Body of pancreas (tissue), 4 donors: ENCODE measurements at regions not wholly inside any gene's neighbourhood (a gene's known extent, or its start where the extent isn't known, plus 50 kb on each side); places are given as distances from the start of the nearest gene placed in this dataset.
"Not testable (repeated sequence)": the region's sequence is repeated elsewhere in the genome, so short reads cannot be mapped to it uniquely, and the experiment has no call there.

Experiments used
- ATAC-seq: fragments of 150-250 bp; one replicate; pipeline ENCODE4 v1.9.1; 2016
- DNase-seq, 4 donors: peaks; one replicate each; pipeline ENCODE4 v3.0.0-alpha.2; 2019
- H3K27ac ChIP-seq, 4 donors: fragments of 200-600 bp; sonication (generic); 1 replicate in 3 of 4; 2 replicates in 1 of 4; pipeline versions ENCODE4 v1.5.1 to v1.6.1; 2016 to 2019; ENCODE audit warnings: mild to moderate bottlenecking in 1 of 4, mixed read lengths in 1 of 4, moderate library complexity in 1 of 4
- H3K27me3 ChIP-seq, 2 donors: fragments of 200-600 bp; sonication (generic); one replicate each; pipeline ENCODE4 v1.6.0; 2016; ENCODE audit warnings: mild to moderate bottlenecking in 1 of 2
- H3K36me3 ChIP-seq, 2 donors: fragments of 200-600 bp; sonication (generic); replicated peaks in 1 of 2; 2 replicates each; pipeline ENCODE4 v1.5.1; 2016; ENCODE audit warnings: low read depth in 2 of 2; ENCODE audit not compliant: insufficient read depth in 1 of 2
- H3K4me1 ChIP-seq: fragments of 200-600 bp; sonication (generic); one replicate; pipeline ENCODE4 v1.6.0; 2016
- H3K4me3 ChIP-seq, 2 donors: fragments of 200-600 bp; sonication (generic); 1 replicate in 1 of 2; 2 replicates in 1 of 2; pipeline ENCODE4 v1.5.1; 2016 to 2019
- H3K9me3 ChIP-seq, 3 donors: fragments of 200-600 bp; sonication (generic); 1 replicate in 2 of 3; 2 replicates in 1 of 3; pipeline ENCODE4 v1.5.1; 2016
- POLR2A ChIP-seq, 3 donors: fragments of 450-650 bp; IDR thresholded peaks; one replicate each; pipeline ENCODE4 v1.6.1; 2016; ENCODE audit warnings: antibody characterized with exemption in 3 of 3, mild to moderate bottlenecking in 2 of 3
- WGBS, 2 donors: methylation state at CpG; one replicate each; pipeline ENCODE4 v1.1.5; 2017; 5-methylcytosine and 5-hydroxymethylcytosine counted together
- intact Hi-C: fragments of 100-400 bp; cut with DNase I; formaldehyde crosslinking; loops from one replicate; pipeline ENCODE4 v1.15.1; 2023
- TF ChIP-seq, protein P1 (sequence below), 7 experiments: fragments of 450-650 bp in 4 of 7; fragments of 200-600 bp in 3 of 7; sonication (generic) in 3 of 7; IDR thresholded peaks; one replicate each; pipeline ENCODE4 v1.5.1; 2016 to 2019; ENCODE audit warnings: antibody characterized with exemption in 7 of 7

- Histone ChIP-seq H3K4me1 (no peaks in the 10 kb centered on the region), H3K9me3 (peaks cover 0 to 7% (median 0%) of the 10 kb centered on the region in 3 donors), H3K4me3 (no peak overlapping the region), H3K27me3 (no peaks in the 10 kb centered on the region), H3K27ac (no peak overlapping the region), H3K36me3 (no peaks in the 10 kb centered on the region)
- TF ChIP-seq, protein P1, sequence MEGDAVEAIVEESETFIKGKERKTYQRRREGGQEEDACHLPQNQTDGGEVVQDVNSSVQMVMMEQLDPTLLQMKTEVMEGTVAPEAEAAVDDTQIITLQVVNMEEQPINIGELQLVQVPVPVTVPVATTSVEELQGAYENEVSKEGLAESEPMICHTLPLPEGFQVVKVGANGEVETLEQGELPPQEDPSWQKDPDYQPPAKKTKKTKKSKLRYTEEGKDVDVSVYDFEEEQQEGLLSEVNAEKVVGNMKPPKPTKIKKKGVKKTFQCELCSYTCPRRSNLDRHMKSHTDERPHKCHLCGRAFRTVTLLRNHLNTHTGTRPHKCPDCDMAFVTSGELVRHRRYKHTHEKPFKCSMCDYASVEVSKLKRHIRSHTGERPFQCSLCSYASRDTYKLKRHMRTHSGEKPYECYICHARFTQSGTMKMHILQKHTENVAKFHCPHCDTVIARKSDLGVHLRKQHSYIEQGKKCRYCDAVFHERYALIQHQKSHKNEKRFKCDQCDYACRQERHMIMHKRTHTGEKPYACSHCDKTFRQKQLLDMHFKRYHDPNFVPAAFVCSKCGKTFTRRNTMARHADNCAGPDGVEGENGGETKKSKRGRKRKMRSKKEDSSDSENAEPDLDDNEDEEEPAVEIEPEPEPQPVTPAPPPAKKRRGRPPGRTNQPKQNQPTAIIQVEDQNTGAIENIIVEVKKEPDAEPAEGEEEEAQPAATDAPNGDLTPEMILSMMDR (IDR thresholded peaks at IDR 0.05) = no peak
- no peak for TF ChIP-seq POLR2A (IDR thresholded peaks at IDR 0.05)
- no peak for DNase-seq
- 75 to 79% methylated on average over 1 of the region's 1 CpG for WGBS, 2 donors
- intact Hi-C loops = no loop called here
- no peak for ATAC-seq
Measured at GRCh38 chr10:107971411-107971810, 806.9 kb upstream of the SORCS1 start.

GRCh38 chr10:107970512-107970911, 806.0 kb upstream of the SORCS1 start:
- Histone ChIP-seq H3K9me3 (peaks cover 0 to 7% (median 0%) of the 10 kb centered on the region in 3 donors), H3K27ac (no peak overlapping the region), H3K4me1 (no peaks in the 10 kb centered on the region), H3K36me3 (no peaks in the 10 kb centered on the region), H3K27me3 (no peaks in the 10 kb centered on the region), H3K4me3 (no peak overlapping the region)
- DNase-seq (no peak), ATAC-seq (no peak)
- intact Hi-C loops = no loop called here
- WGBS, 2 donors = 32 to 35% methylated on average over 3 of the region's 3 CpGs
- TF ChIP-seq, protein P1 (IDR thresholded peaks at IDR 0.05) = no peak
- no peak for TF ChIP-seq POLR2A (IDR thresholded peaks at IDR 0.05)

GRCh38 chr10:107969936-107970335, 805.4 kb upstream of the SORCS1 start:
- no peak for TF ChIP-seq POLR2A (IDR thresholded peaks at IDR 0.05)
- TF ChIP-seq, protein P1 (IDR thresholded peaks at IDR 0.05) = no peak
- DNase-seq (no peak), ATAC-seq (no peak)
- intact Hi-C loops = no loop called here
- no peak overlapping the region for H3K4me3 ChIP-seq
- H3K27me3 ChIP-seq = no peaks in the 10 kb centered on the region
- H3K27ac ChIP-seq = no peak overlapping the region
- H3K4me1 ChIP-seq = no peaks in the 10 kb centered on the region
- no peaks in the 10 kb centered on the region for H3K36me3 ChIP-seq
- peaks cover 0 to 7% (median 0%) of the 10 kb centered on the region in 3 donors for H3K9me3 ChIP-seq
- WGBS, 2 donors = 54 to 59% methylated on average over 3 of the region's 3 CpGs

DNA sequence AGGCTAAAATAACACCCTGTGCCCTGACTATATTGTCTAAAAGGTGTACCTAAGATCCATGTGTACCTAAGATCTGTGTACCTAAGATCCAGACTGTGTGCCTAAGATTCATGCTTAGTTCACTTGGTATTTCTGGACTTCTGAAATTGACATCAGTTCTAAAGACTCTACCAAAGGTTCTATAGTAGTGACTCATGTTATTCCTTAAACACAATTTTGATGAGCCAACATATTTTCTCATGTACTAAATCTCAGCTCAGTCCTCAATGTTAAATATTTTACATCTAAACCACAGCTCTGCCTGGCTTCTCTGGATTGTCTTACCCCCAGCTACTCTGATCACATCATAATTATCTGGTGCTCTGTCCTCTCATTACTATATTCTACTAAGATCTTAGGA, 802.3 kb upstream of the SORCS1 start:
- DNase-seq (no peak), ATAC-seq (no peak)
- Histone ChIP-seq H3K27me3 (no peaks in the 10 kb centered on the region), H3K9me3 (no peaks in the 10 kb centered on the region), H3K27ac (no peak overlapping the region), H3K4me3 (no peak overlapping the region), H3K36me3 (no peaks in the 10 kb centered on the region), H3K4me1 (no peaks in the 10 kb centered on the region)
- intact Hi-C loops = no loop called here
- no peak for TF ChIP-seq POLR2A (IDR thresholded peaks at IDR 0.05)
- TF ChIP-seq, protein P1 (IDR thresholded peaks at IDR 0.05) = no peak

DNA sequence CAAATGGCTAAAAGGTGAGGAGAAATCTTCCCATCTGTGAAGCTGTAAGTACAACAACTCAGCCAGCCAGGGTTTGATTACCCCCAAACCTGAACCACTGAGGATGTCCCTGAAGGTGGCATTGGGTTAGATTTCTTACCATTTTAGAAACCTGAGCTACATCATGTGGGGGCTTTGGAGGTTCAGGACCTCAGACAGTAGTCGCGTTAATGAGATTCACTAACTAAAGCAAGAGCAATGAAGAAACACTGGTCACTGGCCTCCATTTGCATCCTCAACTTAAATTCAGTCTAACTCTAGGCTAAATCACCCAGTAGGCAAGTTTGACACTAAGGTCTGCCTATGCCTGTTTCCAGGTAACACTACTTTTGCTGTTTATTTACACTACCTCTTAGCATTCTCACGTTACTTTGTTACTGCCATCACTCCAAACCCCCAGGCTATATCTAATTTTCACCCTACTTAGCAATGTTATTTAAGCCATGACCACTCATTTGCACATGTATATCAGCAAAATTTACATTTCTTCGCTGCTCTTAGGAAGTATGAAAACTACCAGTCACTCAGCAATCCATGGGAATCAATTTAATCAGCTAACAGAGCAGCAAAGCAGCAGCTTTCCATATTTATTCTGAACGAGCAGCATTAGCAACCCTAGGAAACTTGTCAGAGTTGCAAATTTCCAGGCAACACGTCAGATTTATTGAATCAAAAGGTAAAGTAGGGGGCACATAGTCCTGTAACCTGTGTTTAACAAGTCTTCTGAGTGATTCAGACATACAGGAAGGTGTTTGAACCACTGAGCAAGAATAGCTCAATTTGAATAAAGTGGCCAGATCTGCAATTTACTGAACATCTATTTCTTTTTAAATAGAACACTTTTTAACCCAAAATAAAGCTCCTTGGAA, 788.4 kb upstream of the SORCS1 start:
- intact Hi-C loops = no loop called here
- no peaks in the 10 kb centered on the region for H3K27me3 ChIP-seq
- no peaks in the 10 kb centered on the region for H3K9me3 ChIP-seq
- H3K4me3 ChIP-seq = no peak overlapping the region
- 43 to 45% methylated on average over 6 of the region's 6 CpGs for WGBS, 2 donors
- H3K27ac ChIP-seq = no peak overlapping the region
- ATAC-seq = no peak
- H3K4me1 ChIP-seq = no peaks in the 10 kb centered on the region
- TF ChIP-seq, protein P1 (IDR thresholded peaks at IDR 0.05) = no peak
- no peak for TF ChIP-seq POLR2A (IDR thresholded peaks at IDR 0.05)
- no peaks in the 10 kb centered on the region for H3K36me3 ChIP-seq
- DNase-seq = no peak

DNA sequence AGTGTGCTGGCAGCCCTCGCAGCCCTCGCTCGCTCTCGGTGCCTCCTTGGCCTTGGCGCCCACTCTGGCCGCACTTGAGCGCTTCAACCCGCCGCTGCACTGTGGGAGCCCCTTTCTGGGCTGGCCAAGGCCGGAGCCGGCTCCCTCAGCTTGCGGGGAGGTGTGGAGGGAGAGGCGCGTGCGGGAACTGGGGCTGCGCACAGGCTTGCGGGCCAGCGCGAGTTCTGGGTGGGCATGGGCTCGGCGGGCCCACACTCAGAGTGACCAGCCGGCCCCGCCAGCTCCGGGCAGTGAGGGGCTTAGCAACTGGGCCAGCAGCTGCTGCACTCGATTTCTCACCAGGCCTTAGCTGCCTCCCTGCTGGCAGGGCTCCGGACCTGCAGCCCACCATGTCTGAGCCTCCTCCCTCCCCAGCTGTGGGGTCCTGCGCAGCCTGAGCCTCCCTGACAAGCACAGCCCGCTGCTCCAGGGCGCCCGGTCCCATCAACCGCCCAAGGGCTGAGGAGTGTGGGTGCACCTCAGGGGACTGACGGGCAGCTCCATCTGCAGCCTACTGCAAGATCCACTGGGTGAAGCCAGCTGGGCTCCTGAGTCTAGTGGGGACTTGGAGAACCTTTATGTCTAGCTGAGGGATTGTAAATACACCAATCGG, 786.0 kb upstream of the SORCS1 start:
- not testable (repeated sequence) for DNase-seq

More for the DNA sequence above, 786.0 kb upstream of the SORCS1 start:
- H3K36me3 ChIP-seq, ATAC-seq, intact Hi-C loops, H3K4me1 ChIP-seq, H3K4me3 ChIP-seq, H3K9me3 ChIP-seq, H3K27me3 ChIP-seq, H3K27ac ChIP-seq: not testable (repeated sequence)
- WGBS, 2 donors = 84 to 88% methylated on average over 11 to 25 of the region's 33 CpGs
